ENCODE measurements at regions not wholly inside any gene's neighbourhood (a gene's known extent, or its start where the extent isn't known, plus 50 kb on each side); places are given as distances from the start of the nearest gene placed in this dataset.
"Not testable (repeated sequence)": the region's sequence is repeated elsewhere in the genome, so short reads cannot be mapped to it uniquely, and the experiment has no call there.

DNA sequence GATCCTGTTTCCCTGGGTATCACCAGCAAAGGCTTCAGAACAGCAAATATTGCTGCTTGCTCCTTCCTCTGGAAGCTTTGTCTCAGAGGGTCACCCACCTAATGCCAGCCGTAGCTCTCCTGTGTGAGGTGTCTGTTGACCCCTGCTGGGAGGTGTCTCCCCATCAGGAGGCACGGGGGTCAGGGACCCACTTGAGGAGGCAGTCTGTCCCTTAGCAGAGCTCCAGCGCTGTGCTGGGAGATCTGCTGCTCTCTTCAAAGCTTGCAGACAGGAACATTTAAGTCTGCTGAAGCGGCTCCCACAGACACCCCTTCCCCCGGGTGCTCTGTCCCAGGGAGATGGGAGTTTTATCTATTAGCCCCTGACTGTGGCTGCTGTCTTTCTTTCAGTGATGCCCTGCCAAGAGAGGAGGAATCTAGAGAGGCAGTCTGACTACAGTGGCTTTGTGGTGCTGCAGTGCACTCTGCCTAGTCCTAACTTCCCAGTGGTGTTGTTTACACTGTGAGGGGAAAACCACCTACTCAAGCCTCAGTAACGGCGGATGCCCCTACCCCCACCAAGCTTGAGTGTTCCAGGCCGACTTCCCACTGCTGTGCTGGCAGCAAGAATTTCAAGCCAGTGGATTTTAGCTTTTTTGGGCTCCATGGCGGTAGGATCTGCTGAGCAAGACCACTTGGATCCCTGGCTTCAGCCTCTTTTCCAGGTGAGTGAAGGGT is 593.1 kb upstream of the CADM2 start:
- FAIRE-seq; ATAC-seq; H3K4me3 ChIP-seq; in situ Hi-C loops (cut with MboI); H3K9ac ChIP-seq (ENCODE audit: insufficient read depth in 1 of 2, low read depth in 2 of 2, low read length in 2 of 2); H3K36me3 ChIP-seq (ENCODE audit: control insufficient read depth, insufficient read depth, low read length); H3K79me2 ChIP-seq (ENCODE audit: control insufficient read depth, insufficient read depth, low read length); BruUV-seq (replicated peaks); intact Hi-C loops (cut with micrococcal nuclease); H2AFZ ChIP-seq (ENCODE audit: low read depth, low read length); DNase-seq (ENCODE audit: extremely low read depth in 1 of 4, low spot score in 3 of 4); H3K27me3 ChIP-seq (ENCODE audit: control insufficient read depth in 2 of 2, insufficient read depth in 2 of 2, low read length in 2 of 2); H3K4me1 ChIP-seq (replicated peaks in 1 of 2; ENCODE audit: control insufficient read depth in 2 of 2, insufficient read depth in 2 of 2, low read length in 2 of 2); H3K27ac ChIP-seq (ENCODE audit: extremely low read depth, low read depth, low read length); CTCF ChIA-PET (ENCODE audit: low intra/inter-chr PET ratio); H3K4me2 ChIP-seq (ENCODE audit: insufficient read depth, low read length); H4K20me1 ChIP-seq (replicated peaks; ENCODE audit: control insufficient read depth, insufficient read depth, low read length); H3K9me1 ChIP-seq (ENCODE audit: control insufficient read depth, insufficient read depth, low read length); H3K9me3 ChIP-seq (replicated peaks; ENCODE audit: control insufficient read depth, insufficient read depth, low read depth, low read length); POLR2A ChIA-PET: not testable (repeated sequence)
- WGBS (ENCODE audit: insufficient coverage, low coverage, missing lambda C conversion rate), result 69% methylated on average over 7 of the region's 9 CpGs

Data from K562 (cell line).